Fibroblast of villous mesenchyme (primary cell): ENCODE measurements at regions not wholly inside any gene's neighbourhood (a gene's known extent, or its start where the extent isn't known, plus 50 kb on each side); places are given as distances from the start of the nearest gene placed in this dataset.

Source experiments
- DNase-seq: peaks from one replicate; pipeline ENCODE4 v3.0.0-alpha.2; 2010; ENCODE audit warnings: low read depth
- H3K4me3 ChIP-seq: 2 replicates; pipeline ENCODE4 v1.5.1; 2011; ENCODE audit warnings: low read depth, mild to moderate bottlenecking, low read length
- TF ChIP-seq, protein P1 (sequence below): IDR thresholded peaks from 2 replicates; pipeline ENCODE4 v1.5.1; 2012; ENCODE audit warnings: low read depth, mild to moderate bottlenecking, low read length; ENCODE audit not compliant: insufficient read depth

DNA sequence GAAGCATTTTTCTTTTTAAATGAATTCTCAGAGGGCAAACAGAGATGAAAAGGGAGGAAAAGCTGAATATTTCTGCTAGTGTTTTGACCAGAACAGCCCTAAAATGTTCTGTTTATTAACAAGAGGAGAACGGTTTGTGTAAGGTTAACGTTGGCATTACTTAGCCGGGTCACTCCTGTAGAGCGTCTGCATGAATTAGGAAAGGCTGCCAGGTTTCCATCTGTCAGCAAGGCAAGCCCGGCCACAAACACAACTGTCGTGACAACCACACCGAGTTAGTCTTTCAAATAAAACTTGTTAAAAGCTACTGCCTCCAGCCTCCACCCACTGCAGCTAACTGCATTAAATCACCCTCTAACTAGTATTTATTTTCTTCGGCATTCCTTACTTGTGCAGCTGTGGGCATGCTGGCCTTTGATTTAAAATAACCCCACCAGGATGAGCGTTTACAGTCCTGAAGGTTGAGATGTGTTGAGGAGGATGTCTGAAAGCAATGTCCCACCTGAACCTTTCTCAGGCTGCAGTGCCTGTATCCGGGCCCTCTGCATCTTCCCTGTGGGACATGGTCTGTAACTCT lies 527.9 kb downstream of the FGF9 start:
- TF ChIP-seq, protein P1, sequence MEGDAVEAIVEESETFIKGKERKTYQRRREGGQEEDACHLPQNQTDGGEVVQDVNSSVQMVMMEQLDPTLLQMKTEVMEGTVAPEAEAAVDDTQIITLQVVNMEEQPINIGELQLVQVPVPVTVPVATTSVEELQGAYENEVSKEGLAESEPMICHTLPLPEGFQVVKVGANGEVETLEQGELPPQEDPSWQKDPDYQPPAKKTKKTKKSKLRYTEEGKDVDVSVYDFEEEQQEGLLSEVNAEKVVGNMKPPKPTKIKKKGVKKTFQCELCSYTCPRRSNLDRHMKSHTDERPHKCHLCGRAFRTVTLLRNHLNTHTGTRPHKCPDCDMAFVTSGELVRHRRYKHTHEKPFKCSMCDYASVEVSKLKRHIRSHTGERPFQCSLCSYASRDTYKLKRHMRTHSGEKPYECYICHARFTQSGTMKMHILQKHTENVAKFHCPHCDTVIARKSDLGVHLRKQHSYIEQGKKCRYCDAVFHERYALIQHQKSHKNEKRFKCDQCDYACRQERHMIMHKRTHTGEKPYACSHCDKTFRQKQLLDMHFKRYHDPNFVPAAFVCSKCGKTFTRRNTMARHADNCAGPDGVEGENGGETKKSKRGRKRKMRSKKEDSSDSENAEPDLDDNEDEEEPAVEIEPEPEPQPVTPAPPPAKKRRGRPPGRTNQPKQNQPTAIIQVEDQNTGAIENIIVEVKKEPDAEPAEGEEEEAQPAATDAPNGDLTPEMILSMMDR, result no peak
- no peak for DNase-seq
- no peak overlapping the region for H3K4me3 ChIP-seq

DNA sequence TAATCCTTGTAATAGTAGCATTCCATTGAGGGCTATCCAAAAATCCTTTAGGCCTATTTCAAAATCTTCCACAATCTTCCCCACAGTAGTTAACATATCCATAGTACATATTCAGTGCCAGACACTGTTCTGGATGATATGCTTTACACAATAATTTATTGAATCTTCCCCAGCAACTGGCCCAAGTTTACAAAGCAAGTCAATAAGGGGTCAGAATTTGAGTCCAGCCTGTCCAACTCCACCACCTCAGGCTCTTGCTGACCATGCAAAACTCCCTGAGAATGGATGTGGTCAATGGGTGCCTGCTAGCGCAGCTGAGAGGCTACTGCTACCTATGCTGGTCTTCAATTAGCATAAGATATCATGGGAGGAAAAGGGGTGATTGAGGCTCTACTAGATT lies 529.6 kb downstream of the FGF9 start:
- H3K4me3 ChIP-seq, result no peak overlapping the region
- TF ChIP-seq, protein P1, result no peak
- DNase-seq, result no peak

DNA sequence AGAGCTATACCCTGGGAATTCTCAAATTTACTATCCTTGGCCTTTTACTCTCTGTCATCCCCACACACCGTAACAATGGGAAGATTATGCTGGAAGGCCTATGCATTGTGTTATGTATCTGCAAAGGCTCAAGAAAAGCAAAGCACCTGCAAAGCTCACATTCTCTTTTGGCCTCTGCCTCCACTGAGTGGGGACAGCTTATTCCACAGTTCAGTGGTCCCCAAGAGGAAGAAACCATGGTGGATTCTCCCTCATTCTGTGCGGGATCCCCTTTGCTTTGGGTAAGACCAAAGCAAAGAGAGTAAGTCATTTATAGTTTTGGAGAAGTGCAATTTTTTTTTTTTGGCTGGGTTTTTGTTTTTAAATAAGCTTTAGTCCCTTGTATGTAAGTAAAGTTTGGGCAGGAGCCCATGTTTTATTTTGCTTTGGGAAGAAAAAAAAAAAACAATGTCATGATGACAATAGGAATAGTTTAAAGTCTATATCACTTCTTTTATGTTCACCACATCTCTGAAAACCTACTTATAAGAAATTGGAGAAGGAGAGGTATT lies 530.6 kb downstream of the FGF9 start:
- H3K4me3 ChIP-seq, result no peak overlapping the region
- no peak for DNase-seq
- TF ChIP-seq, protein P1, result no peak

DNA sequence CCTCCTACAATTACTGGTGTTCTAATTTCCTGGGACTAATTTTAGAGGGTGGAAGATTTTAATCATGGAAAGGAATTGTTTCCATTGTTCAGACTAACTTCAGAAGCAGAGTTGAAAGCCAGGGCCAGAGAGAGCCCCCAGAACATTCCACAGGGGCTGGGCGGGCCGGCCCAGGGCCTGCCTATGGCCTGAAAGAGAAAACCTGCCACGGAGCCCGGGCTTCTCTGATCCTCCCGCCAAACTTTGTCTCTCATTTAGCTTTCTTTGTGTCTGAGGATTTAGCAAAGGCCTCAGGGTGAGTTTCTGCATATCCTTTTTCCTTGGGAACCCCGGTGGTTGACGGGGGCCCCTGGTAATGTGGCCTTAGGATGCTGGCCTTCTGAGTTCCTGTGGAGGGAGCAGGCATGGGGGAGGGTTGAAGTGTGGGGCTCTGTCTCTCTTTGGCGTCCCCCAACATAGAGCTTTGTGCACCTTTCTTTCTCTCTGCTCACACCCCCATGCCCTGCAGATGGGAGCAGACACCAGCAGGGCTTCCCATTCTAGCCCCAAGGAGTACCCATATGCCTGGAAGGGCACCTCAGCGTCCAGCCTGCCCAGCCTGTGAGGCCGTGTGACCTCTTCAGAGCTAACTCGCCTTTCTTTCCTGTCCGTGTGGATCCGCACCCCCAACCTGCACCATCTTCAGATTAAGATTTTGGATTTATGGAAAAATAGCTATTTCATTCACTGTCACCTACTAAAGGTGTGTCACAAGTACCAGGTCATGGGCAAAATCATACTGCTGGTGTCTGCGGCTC lies 539.5 kb downstream of the FGF9 start:
- H3K4me3 ChIP-seq, result no peak overlapping the region
- DNase-seq, result no peak
- TF ChIP-seq, protein P1, result no peak

DNA sequence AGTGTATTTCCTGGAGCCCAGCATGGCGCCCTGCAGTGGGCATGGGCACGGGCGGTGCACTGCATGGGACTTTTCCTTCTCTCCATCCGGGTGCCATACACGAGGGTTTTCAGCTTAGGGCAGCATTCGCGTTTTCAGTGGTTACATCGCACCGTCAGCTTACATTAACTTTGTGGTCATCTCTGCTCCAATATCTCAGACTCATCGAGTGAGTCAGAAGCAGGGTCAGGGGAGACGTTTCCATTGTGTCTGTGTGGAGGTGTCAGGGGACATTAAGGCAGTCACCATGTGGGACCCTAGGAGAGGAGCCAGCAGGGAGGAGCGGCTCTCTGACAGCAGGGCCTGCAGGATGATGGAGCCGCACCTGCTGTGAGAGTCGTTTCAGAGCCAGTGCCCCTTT lies 541.0 kb downstream of the FGF9 start:
- H3K4me3 ChIP-seq, result no peak overlapping the region
- TF ChIP-seq, protein P1, result no peak
- no peak for DNase-seq

DNA sequence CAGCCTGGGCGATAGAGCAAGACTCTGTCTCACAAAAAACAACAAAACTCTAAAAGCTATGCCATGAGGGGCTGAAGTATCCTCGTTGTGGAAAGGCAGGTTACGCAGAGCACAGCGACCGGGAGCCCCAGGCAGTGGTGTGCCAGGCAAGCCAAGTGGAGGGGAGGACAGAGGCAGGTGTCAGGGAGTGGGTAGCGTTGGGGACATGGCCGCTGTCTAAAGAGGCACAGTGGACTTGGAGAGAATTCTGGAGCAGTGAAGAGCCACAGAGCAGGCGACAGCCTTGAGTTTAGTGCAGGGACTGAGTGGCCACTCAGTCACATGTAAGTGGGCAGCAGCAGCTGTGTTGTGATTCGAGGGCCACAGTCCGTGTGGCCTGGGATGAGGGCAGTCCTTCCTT lies 541.7 kb downstream of the FGF9 start:
- no peak overlapping the region for H3K4me3 ChIP-seq
- TF ChIP-seq, protein P1, result no peak
- no peak for DNase-seq
